Hepatocyte (in vitro differentiated cells): ENCODE measurements at regions not wholly inside any gene's neighbourhood (a gene's known extent, or its start where the extent isn't known, plus 50 kb on each side); places are given as distances from the start of the nearest gene placed in this dataset.

Experiments
- EZH2 ChIP-seq: fragments of 200-600 bp; sonication (generic); IDR thresholded peaks from 2 replicates; pipeline ENCODE4 v1.6.1; 2016; ENCODE audit warnings: antibody characterized with exemption, mild to moderate bottlenecking, borderline replicate concordance
- EZH2phosphoT487 ChIP-seq: fragments of 200-600 bp; sonication (generic); IDR thresholded peaks from one replicate; pipeline ENCODE4 v1.6.1; 2018; ENCODE audit warnings: antibody characterized with exemption, mild to moderate bottlenecking, low read depth, moderate library complexity; ENCODE audit not compliant: unreplicated experiment, severe bottlenecking
- TF ChIP-seq, protein P1 (sequence below): fragments of 200-600 bp; sonication (generic); IDR thresholded peaks from 2 replicates; pipeline ENCODE4 v1.5.1; 2016; ENCODE audit warnings: antibody characterized with exemption, mild to moderate bottlenecking; ENCODE audit not compliant: poor library complexity

DNA sequence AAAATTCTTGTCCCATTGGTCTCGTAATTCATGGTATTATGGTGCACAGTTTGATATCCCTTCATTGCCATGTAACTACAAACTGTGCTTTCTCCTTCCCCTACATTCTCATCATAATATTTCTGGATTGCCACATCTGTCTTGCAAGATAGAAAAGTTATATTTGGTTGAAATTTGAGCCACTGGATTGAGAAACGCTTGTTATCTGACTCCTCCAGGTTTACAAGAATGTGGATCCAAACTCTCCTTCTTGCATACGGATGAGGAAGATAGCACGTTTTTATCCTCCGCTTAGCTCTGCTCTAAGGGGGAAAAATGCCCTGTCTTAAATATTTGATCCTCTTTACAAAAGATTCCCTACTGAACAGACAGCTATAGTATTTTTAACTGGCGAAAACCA, 438.2 kb downstream of the TSN start:
- TF ChIP-seq, protein P1, sequence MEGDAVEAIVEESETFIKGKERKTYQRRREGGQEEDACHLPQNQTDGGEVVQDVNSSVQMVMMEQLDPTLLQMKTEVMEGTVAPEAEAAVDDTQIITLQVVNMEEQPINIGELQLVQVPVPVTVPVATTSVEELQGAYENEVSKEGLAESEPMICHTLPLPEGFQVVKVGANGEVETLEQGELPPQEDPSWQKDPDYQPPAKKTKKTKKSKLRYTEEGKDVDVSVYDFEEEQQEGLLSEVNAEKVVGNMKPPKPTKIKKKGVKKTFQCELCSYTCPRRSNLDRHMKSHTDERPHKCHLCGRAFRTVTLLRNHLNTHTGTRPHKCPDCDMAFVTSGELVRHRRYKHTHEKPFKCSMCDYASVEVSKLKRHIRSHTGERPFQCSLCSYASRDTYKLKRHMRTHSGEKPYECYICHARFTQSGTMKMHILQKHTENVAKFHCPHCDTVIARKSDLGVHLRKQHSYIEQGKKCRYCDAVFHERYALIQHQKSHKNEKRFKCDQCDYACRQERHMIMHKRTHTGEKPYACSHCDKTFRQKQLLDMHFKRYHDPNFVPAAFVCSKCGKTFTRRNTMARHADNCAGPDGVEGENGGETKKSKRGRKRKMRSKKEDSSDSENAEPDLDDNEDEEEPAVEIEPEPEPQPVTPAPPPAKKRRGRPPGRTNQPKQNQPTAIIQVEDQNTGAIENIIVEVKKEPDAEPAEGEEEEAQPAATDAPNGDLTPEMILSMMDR, result no peak
- TF ChIP-seq EZH2, result no peak
- TF ChIP-seq EZH2phosphoT487, result no peak
